Keratinocyte (primary cell): ENCODE measurements at regions not wholly inside any gene's neighbourhood (a gene's known extent, or its start where the extent isn't known, plus 50 kb on each side); places are given as distances from the start of the nearest gene placed in this dataset.

Experiments
- DNase-seq: peaks from one replicate; pipeline ENCODE4 v3.0.0-alpha.2; 2011; ENCODE audit warnings: low read depth, missing footprints, low spot score
- FAIRE-seq: peaks from 2 replicates; lab custom pipeline; 2011; peaks lifted over from hg19 to GRCh38; lab: Jason Lieb, UNC
- H2AFZ ChIP-seq: 2 replicates; pipeline ENCODE4 v1.6.0; 2012; ENCODE audit warnings: low read length, control low read depth, inconsistent platforms; ENCODE audit not compliant: control insufficient read depth
- H3K27ac ChIP-seq: 2 replicates; pipeline ENCODE4 v1.5.1; 2011; ENCODE audit warnings: low read length; ENCODE audit not compliant: control insufficient read depth, insufficient read depth
- H3K27me3 ChIP-seq: 3 replicates; pipeline ENCODE4 v1.6.0; 2011; ENCODE audit warnings: low read length; ENCODE audit not compliant: control insufficient read depth, insufficient read depth; ENCODE audit errors: extremely low read depth
- H3K36me3 ChIP-seq, 2 experiments: 2 replicates in 1 of 2; 3 replicates in 1 of 2; pipeline ENCODE4 v1.5.1; 2011; ENCODE audit warnings: low read length in 2 of 2, mild to moderate bottlenecking in 1 of 2; ENCODE audit not compliant: control insufficient read depth in 2 of 2, insufficient read depth in 2 of 2; ENCODE audit errors: extremely low read depth in 1 of 2
- H3K4me1 ChIP-seq: 3 replicates; pipeline ENCODE4 v1.5.1; 2011; ENCODE audit warnings: low read length; ENCODE audit not compliant: control insufficient read depth, insufficient read depth; ENCODE audit errors: extremely low read depth
- H3K4me2 ChIP-seq: 3 replicates; pipeline ENCODE4 v1.6.0; 2011; ENCODE audit warnings: low read depth, low read length; ENCODE audit not compliant: control insufficient read depth, insufficient read depth; ENCODE audit errors: extremely low read depth
- H3K4me3 ChIP-seq, 3 experiments: fragments of 200-600 bp in 1 of 3; sonication (generic) in 1 of 3; 2 replicates in 2 of 3; 3 replicates in 1 of 3; pipeline ENCODE4 v1.5.1; 2011 to 2016; ENCODE audit warnings: low read length in 3 of 3, mild to moderate bottlenecking in 3 of 3, control low read depth in 2 of 3, inconsistent platforms in 1 of 3, low read depth in 1 of 3, mixed read lengths in 1 of 3, mixed run types in 1 of 3, moderate library complexity in 1 of 3; ENCODE audit not compliant: control insufficient read depth in 2 of 3, insufficient read depth in 2 of 3; ENCODE audit errors: extremely low read depth in 1 of 3
- H3K79me2 ChIP-seq: 2 replicates; pipeline ENCODE4 v1.6.0; 2012; ENCODE audit warnings: low read length; ENCODE audit not compliant: control insufficient read depth, insufficient read depth
- H3K9ac ChIP-seq: 3 replicates; pipeline ENCODE4 v1.6.0; 2011; ENCODE audit warnings: low read length; ENCODE audit not compliant: control insufficient read depth, insufficient read depth; ENCODE audit errors: extremely low read depth
- H3K9me1 ChIP-seq: 3 replicates; pipeline ENCODE4 v1.6.0; 2011; ENCODE audit warnings: low read length; ENCODE audit not compliant: control insufficient read depth, insufficient read depth; ENCODE audit errors: extremely low read depth
- H3K9me3 ChIP-seq: 2 replicates; pipeline ENCODE4 v1.5.1; 2012; ENCODE audit warnings: low read depth, low read length; ENCODE audit not compliant: control insufficient read depth
- H4K20me1 ChIP-seq: 3 replicates; pipeline ENCODE4 v1.6.0; 2011; ENCODE audit warnings: low read length; ENCODE audit not compliant: control insufficient read depth, insufficient read depth; ENCODE audit errors: extremely low read depth
- CTCF ChIP-seq, 3 experiments: IDR thresholded peaks in 1 of 3; conservative IDR thresholded peaks in 1 of 3; optimal IDR thresholded peaks in 1 of 3; 2 replicates in 2 of 3; 3 replicates in 1 of 3; pipeline versions ENCODE3 to v1.5.1; 2011; ENCODE audit warnings: low read length in 3 of 3, mild to moderate bottlenecking in 3 of 3, moderate library complexity in 2 of 3, control low read depth in 1 of 3, inconsistent platforms in 1 of 3; ENCODE audit not compliant: insufficient read depth in 2 of 3; ENCODE audit errors: extremely low read depth in 1 of 3
- EZH2 ChIP-seq: IDR thresholded peaks from one replicate; pipeline ENCODE4 v1.6.1; 2012; ENCODE audit warnings: inconsistent platforms, mild to moderate bottlenecking, low read length, moderate library complexity
- dilution Hi-C: fragments of 300-500 bp; cut with MboI; formaldehyde crosslinking; loops from one replicate; pipeline ENCODE4 v1.7.0; 2020; ENCODE audit warnings: low sequenced_read_pairs; ENCODE audit not compliant: extremely low pct_ligation_motif_present

- TF ChIP-seq EZH2 (no peak), CTCF (optimal IDR thresholded peaks at IDR 0.05 in 1 of 3, IDR thresholded peaks at IDR 0.05 in 1 of 3, conservative IDR thresholded peaks at IDR 0.05 in 1 of 3; ENCODE audit: extremely low read depth in 1 of 3, insufficient read depth in 2 of 3, low read length in 3 of 3) (no peak)
- H4K20me1 ChIP-seq = no peaks in the 10 kb centered on the region
- DNase-seq (no peak), FAIRE-seq (no peak)
- dilution Hi-C loops = no loop called here
- H2AFZ ChIP-seq = no peak overlapping the region
- no peak overlapping the region for H3K9ac ChIP-seq
- no peaks in the 10 kb centered on the region for H3K36me3 ChIP-seq
- peak overlapping the region; percentile 44 for H3K4me2 ChIP-seq
- H3K9me3 ChIP-seq = no peaks in the 10 kb centered on the region
- no peak overlapping the region for H3K27ac ChIP-seq
- H3K4me1 ChIP-seq = peaks cover 12% of the 10 kb centered on the region
- no peak overlapping the region for H3K4me3 ChIP-seq
- H3K9me1 ChIP-seq = no peaks in the 10 kb centered on the region
- no peaks in the 10 kb centered on the region for H3K79me2 ChIP-seq
- no peaks in the 10 kb centered on the region for H3K27me3 ChIP-seq
Measured at GRCh38 chr2:157172866-157173578, 84.5 kb upstream of the GALNT5 start.

GRCh38 chr2:157173740-157174184 is 83.7 kb upstream of the GALNT5 start:
- FAIRE-seq (peak; percentile 93), DNase-seq (peak; percentile 19)
- dilution Hi-C loops = no loop called here
- H3K36me3 ChIP-seq = no peaks in the 10 kb centered on the region
- peak overlapping the region; percentile 57 for H2AFZ ChIP-seq
- peaks cover 12% of the 10 kb centered on the region for H3K4me1 ChIP-seq
- H3K27ac ChIP-seq = no peak overlapping the region
- H3K9me3 ChIP-seq = no peaks in the 10 kb centered on the region
- H3K9me1 ChIP-seq = no peaks in the 10 kb centered on the region
- H3K79me2 ChIP-seq = no peaks in the 10 kb centered on the region
- H3K27me3 ChIP-seq = no peaks in the 10 kb centered on the region
- no peaks in the 10 kb centered on the region for H4K20me1 ChIP-seq
- H3K4me2 ChIP-seq = peak overlapping the region; percentile 44
- H3K9ac ChIP-seq = no peak overlapping the region
- no peak overlapping the region for H3K4me3 ChIP-seq
- TF ChIP-seq CTCF (optimal IDR thresholded peaks at IDR 0.05 in 1 of 3, IDR thresholded peaks at IDR 0.05 in 1 of 3, conservative IDR thresholded peaks at IDR 0.05 in 1 of 3; ENCODE audit: extremely low read depth in 1 of 3, insufficient read depth in 2 of 3, low read length in 3 of 3) (no peak), EZH2 (no peak)
